Subcutaneous abdominal adipose tissue (tissue), 5 donors: ENCODE measurements at regions not wholly inside any gene's neighbourhood (a gene's known extent, or its start where the extent isn't known, plus 50 kb on each side); places are given as distances from the start of the nearest gene placed in this dataset.

Source experiments
- H3K27ac ChIP-seq: one replicate; pipeline ENCODE4 v1.7.0; 2013; ENCODE audit warnings: low read depth, mild to moderate bottlenecking, inconsistent platforms, low read length, moderate library complexity
- H3K27me3 ChIP-seq, 5 donors: one replicate each; pipeline ENCODE4 v1.7.0; 2013; ENCODE audit warnings: low read length in 5 of 5, inconsistent platforms in 1 of 5; ENCODE audit not compliant: control insufficient read depth in 5 of 5, insufficient read depth in 4 of 5
- H3K36me3 ChIP-seq, 5 donors: one replicate each; pipeline ENCODE4 v1.7.0; 2013; ENCODE audit warnings: low read length in 5 of 5; ENCODE audit not compliant: control insufficient read depth in 5 of 5, insufficient read depth in 5 of 5
- H3K4me1 ChIP-seq, 5 donors: one replicate each; pipeline ENCODE4 v1.7.0; 2013; ENCODE audit warnings: low read length in 5 of 5, mild to moderate bottlenecking in 3 of 5, moderate library complexity in 1 of 5; ENCODE audit not compliant: control insufficient read depth in 5 of 5, insufficient read depth in 5 of 5
- H3K4me3 ChIP-seq, 5 donors: one replicate each; pipeline ENCODE4 v1.7.0; 2013; ENCODE audit warnings: low read length in 5 of 5, low read depth in 1 of 5
- H3K9ac ChIP-seq, 5 donors: one replicate each; pipeline ENCODE4 v1.7.0; 2013; ENCODE audit warnings: low read length in 5 of 5, mild to moderate bottlenecking in 4 of 5, moderate library complexity in 3 of 5
- H3K9me3 ChIP-seq, 5 donors: one replicate each; pipeline ENCODE4 v1.7.0; 2013; ENCODE audit warnings: low read length in 5 of 5; ENCODE audit not compliant: control insufficient read depth in 5 of 5
- donor health status: healthy.
- donor health status: healthy.
- donor health status: healthy.
- donor health status: healthy.
- donor health status: healthy.

DNA sequence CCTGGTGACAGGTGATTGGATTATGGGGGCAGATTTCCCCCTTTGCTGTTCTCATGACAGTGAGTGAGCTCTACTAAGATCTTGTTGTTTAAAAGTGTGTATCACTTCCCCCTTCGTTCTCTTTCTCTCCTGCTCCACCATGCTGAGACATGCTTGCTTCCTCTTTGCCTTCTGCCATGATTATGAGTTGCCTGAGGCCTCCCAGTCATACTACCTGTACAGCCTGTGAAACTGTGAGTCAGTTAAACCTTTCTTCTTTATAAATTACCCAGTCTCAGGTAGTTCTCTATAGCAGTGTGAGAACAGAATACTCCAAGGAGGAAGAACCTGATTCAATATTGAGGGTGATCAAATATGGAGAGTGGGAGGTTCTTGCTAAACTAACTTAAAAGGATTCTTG, 724.9 kb downstream of the DOK5 start:
- Histone ChIP-seq H3K9me3 (no peaks in the 10 kb centered on the region), H3K4me1 (no peaks in the 10 kb centered on the region), H3K9ac (no peak overlapping the region), H3K36me3 (no peaks in the 10 kb centered on the region), H3K27ac (no peak overlapping the region), H3K4me3 (no peak overlapping the region), H3K27me3 (no peaks in the 10 kb centered on the region)

GRCh38 chr20:55194947-55195346, 719.6 kb downstream of the DOK5 start:
- no peaks in the 10 kb centered on the region for H3K4me1 ChIP-seq
- H3K27ac ChIP-seq, result no peak overlapping the region
- no peak overlapping the region for H3K4me3 ChIP-seq
- H3K36me3 ChIP-seq, result no peaks in the 10 kb centered on the region
- H3K9ac ChIP-seq, result no peak overlapping the region
- H3K9me3 ChIP-seq, result no peaks in the 10 kb centered on the region
- H3K27me3 ChIP-seq, result no peaks in the 10 kb centered on the region

GRCh38 chr20:55186228-55186627, 710.8 kb downstream of the DOK5 start:
- H3K9me3 ChIP-seq, result peaks cover 0 to 3% (median 0%) of the 10 kb centered on the region in 5 donors
- H3K4me1 ChIP-seq, result peaks cover 0 to 5% (median 0%) of the 10 kb centered on the region in 5 donors
- H3K4me3 ChIP-seq, result no peak overlapping the region
- H3K27ac ChIP-seq, result no peak overlapping the region
- H3K9ac ChIP-seq, result no peak overlapping the region
- no peaks in the 10 kb centered on the region for H3K27me3 ChIP-seq
- no peaks in the 10 kb centered on the region for H3K36me3 ChIP-seq

GRCh38 chr20:55175081-55175480, 699.7 kb downstream of the DOK5 start:
- no peaks in the 10 kb centered on the region for H3K36me3 ChIP-seq
- H3K9ac ChIP-seq, result no peak overlapping the region
- peaks cover 0 to 3% (median 3%) of the 10 kb centered on the region in 5 donors for H3K9me3 ChIP-seq
- no peak overlapping the region for H3K27ac ChIP-seq
- H3K4me1 ChIP-seq, result peaks cover 2 to 31% (median 20%) of the 10 kb centered on the region in 5 donors
- H3K27me3 ChIP-seq, result no peaks in the 10 kb centered on the region
- H3K4me3 ChIP-seq, result no peak overlapping the region

DNA sequence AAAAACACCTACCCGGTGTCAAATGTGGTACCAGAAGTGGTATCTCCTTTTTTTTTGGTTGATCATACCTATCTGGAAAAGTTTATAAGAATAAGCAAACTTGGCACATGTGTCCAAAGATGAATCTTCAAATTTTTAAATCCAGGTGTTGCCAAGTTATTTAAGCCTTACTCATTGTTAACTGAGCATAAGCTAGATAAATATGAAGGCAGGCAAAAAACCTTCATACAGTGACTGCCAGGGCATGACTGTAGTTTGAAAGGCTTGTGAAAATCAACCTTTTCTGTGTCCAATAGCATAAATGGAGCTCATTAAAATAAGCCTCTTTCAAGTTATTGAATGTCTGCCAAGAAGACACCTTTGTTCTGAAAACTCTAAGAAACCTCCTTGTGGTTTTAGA, 699.2 kb downstream of the DOK5 start:
- no peak overlapping the region for H3K4me3 ChIP-seq
- no peak overlapping the region for H3K9ac ChIP-seq
- no peaks in the 10 kb centered on the region for H3K27me3 ChIP-seq
- H3K9me3 ChIP-seq, result no peaks in the 10 kb centered on the region
- no peaks in the 10 kb centered on the region for H3K36me3 ChIP-seq
- H3K4me1 ChIP-seq, result peaks cover 2 to 34% (median 20%) of the 10 kb centered on the region in 5 donors
- H3K27ac ChIP-seq, result no peak overlapping the region

DNA sequence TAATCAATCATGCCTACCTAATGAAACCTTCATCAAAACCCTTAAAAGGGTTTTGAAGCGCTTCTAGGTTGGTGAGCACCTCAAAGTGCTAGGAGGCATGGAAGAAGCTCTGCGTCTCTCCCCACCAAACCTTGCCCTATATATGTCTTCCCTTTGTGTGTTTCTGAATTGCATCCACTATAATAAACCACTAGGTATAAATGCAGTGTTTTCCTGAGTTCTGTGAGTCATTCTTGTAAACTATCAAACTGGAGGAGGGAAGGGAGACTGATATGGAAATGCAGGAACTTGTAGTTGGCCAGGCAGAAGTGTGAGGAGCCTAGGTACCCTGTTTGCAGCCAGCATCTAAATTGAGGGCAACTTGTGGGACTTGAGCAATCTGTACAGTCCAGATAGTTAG, 698.8 kb downstream of the DOK5 start:
- Histone ChIP-seq H3K4me1 (peaks cover 2 to 35% (median 20%) of the 10 kb centered on the region in 5 donors), H3K36me3 (no peaks in the 10 kb centered on the region), H3K9me3 (no peaks in the 10 kb centered on the region), H3K4me3 (no peak overlapping the region), H3K27me3 (no peaks in the 10 kb centered on the region), H3K27ac (peak overlapping the region; percentile 62), H3K9ac (no peak overlapping the region)

DNA sequence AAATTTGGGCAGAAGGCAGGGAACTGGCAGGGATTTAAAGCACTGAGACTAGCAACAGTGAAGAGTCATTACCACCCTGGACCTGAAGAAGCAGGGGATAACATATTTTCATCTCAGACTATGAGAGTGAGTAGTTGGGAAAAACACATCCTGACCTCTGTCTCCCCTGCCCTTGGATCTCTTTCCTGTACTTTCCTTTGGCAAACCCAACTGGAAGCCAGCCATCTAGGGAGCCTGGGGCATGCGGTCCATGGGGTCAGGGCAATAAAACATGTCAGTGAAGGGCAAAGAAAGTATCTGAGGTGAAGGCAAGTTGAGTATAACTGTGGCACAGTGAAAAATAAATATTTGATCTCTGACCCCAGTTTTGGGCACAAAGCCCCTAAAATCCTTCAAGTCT, 698.2 kb downstream of the DOK5 start:
- H3K36me3 ChIP-seq, result no peaks in the 10 kb centered on the region

GRCh38 chr20:55172310-55173002, 697.1 kb downstream of the DOK5 start:
- Histone ChIP-seq H3K27ac (peak overlapping the region; percentile 62), H3K36me3 (no peaks in the 10 kb centered on the region), H3K27me3 (no peaks in the 10 kb centered on the region), H3K9ac (peak overlapping the region in 1 of 5 donors; percentile 30), H3K4me3 (peak overlapping the region in 2 of 5 donors; percentile 13 to 37), H3K9me3 (no peaks in the 10 kb centered on the region), H3K4me1 (peaks cover 2 to 35% (median 20%) of the 10 kb centered on the region in 5 donors)

More for the DNA sequence above, 698.2 kb downstream of the DOK5 start:
- Histone ChIP-seq H3K9ac (no peak overlapping the region), H3K27ac (peak overlapping the region; percentile 62), H3K9me3 (no peaks in the 10 kb centered on the region), H3K27me3 (no peaks in the 10 kb centered on the region), H3K4me1 (peaks cover 2 to 35% (median 20%) of the 10 kb centered on the region in 5 donors), H3K4me3 (no peak overlapping the region)

DNA sequence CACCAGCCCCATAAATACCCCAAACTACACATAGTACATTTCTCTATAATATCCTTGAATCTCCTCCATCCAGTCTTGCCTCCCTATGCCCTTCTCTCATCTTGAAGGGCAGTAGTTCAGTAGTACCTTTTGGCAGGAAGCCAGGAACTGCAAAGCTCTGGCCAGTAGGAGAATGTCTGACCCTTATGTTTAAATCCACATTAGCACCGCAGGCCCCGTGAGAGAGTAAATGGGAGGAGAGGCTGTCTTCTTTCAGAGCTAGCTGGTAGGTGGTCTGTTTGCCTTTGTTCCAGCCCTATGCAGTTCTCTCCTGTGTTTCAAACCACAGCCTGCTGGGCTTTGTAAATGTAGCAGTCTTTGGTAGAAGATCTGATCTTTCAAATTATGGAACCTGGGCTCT, 690.7 kb downstream of the DOK5 start:
- H3K4me1 ChIP-seq, result peaks cover 0 to 11% (median 0%) of the 10 kb centered on the region in 5 donors
- H3K9ac ChIP-seq, result no peak overlapping the region
- H3K36me3 ChIP-seq, result no peaks in the 10 kb centered on the region
- H3K9me3 ChIP-seq, result no peaks in the 10 kb centered on the region
- no peaks in the 10 kb centered on the region for H3K27me3 ChIP-seq
- H3K4me3 ChIP-seq, result no peak overlapping the region
- H3K27ac ChIP-seq, result no peak overlapping the region

- Histone ChIP-seq H3K4me3 (no peak overlapping the region), H3K27me3 (no peaks in the 10 kb centered on the region), H3K9ac (no peak overlapping the region), H3K27ac (no peak overlapping the region), H3K36me3 (no peaks in the 10 kb centered on the region), H3K9me3 (peaks cover 0 to 9% (median 0%) of the 10 kb centered on the region in 5 donors), H3K4me1 (peaks cover 0 to 2% (median under 1%) of the 10 kb centered on the region in 5 donors)
Measured at GRCh38 chr20:55160996-55161395, 685.6 kb downstream of the DOK5 start.
